GM23248 (cell line): ENCODE measurements at regions not wholly inside any gene's neighbourhood (a gene's known extent, or its start where the extent isn't known, plus 50 kb on each side); places are given as distances from the start of the nearest gene placed in this dataset.

Experiments used
- EZH2 ChIP-seq: fragments of 200-600 bp; sonication (generic); IDR thresholded peaks from 2 replicates; pipeline ENCODE4 v1.6.1; 2018; ENCODE audit warnings: antibody characterized with exemption, mild to moderate bottlenecking; ENCODE audit not compliant: insufficient read depth, poor library complexity, severe bottlenecking
- EZH2phosphoT487 ChIP-seq: fragments of 200-600 bp; sonication (generic); IDR thresholded peaks from 2 replicates; pipeline ENCODE4 v1.6.1; 2018; ENCODE audit warnings: antibody characterized with exemption, moderate library complexity, mild to moderate bottlenecking, low read depth; ENCODE audit not compliant: insufficient read depth

DNA sequence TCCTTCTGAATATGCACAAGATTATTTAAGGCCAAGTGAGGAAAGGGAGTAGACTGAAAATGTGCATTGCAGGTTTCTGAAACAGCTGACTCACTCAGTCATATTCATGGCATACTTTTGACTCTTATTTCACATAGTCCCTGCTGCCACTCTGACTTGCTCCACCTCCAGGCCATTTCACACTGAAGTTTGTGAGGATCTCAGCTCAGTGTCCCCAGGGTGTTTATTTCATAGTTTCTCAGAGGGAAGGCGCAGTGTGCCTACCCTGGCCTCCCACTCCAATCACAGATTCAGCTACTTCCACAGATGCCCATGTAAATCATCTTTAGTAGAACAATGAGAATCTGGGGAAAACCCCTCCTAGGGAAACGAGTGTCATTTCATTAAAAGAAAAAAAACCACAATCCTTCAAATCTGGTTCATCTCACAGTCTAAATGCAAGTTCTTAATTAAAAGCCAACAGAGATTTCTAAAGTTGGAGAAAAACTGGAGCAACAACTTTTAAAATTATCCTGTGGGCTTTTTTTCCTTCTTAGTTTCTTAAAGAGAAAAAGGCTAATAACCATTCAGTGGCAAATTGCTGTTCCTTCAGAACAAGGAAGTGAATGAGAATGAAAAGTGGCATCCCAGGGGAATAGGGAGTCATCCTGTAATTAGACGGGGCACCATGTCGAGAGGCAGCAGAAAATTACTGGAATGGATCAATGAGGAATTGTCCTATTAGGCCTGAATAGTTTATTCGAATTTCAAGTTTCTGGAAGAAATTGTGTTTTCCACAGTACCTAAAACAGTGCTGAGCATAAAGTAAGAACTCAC is 133.6 kb downstream of the TFAP2B start:
- no peak for TF ChIP-seq EZH2phosphoT487
- no peak for TF ChIP-seq EZH2
